Neural cell (in vitro differentiated cells): ENCODE measurements at regions not wholly inside any gene's neighbourhood (a gene's known extent, or its start where the extent isn't known, plus 50 kb on each side); places are given as distances from the start of the nearest gene placed in this dataset.

Experiments used
- CTCF ChIP-seq: fragments of 450-650 bp; IDR thresholded peaks from 2 replicates; pipeline ENCODE4 v1.5.1; 2014; ENCODE audit warnings: antibody characterized with exemption, mild to moderate bottlenecking, moderate library complexity; ENCODE audit not compliant: poor library complexity, severe bottlenecking
- EP300 ChIP-seq: fragments of 450-650 bp; conservative IDR thresholded peaks from 2 replicates; pipeline ENCODE4 v1.6.1; 2014; ENCODE audit warnings: antibody characterized with exemption, mild to moderate bottlenecking, moderate library complexity; ENCODE audit not compliant: poor library complexity, severe bottlenecking
- EZH2 ChIP-seq: fragments of 200-600, 300-800 bp; shearing (Covaris generic), sonication (generic); IDR thresholded peaks from 2 replicates; pipeline ENCODE4 v1.6.1; 2014; ENCODE audit warnings: antibody characterized with exemption, low read length, borderline replicate concordance, mild to moderate bottlenecking; ENCODE audit not compliant: insufficient read depth, poor library complexity, severe bottlenecking
- MXI1 ChIP-seq: fragments of 450-650 bp; conservative IDR thresholded peaks from 2 replicates; pipeline ENCODE4 v1.6.1; 2014; ENCODE audit warnings: antibody characterized with exemption, mild to moderate bottlenecking; ENCODE audit not compliant: poor library complexity, severe bottlenecking
- POLR2AphosphoS5 ChIP-seq: IDR thresholded peaks from 2 replicates; pipeline ENCODE4 v1.6.1; 2012
- SMC3 ChIP-seq: fragments of 450-650 bp; conservative IDR thresholded peaks from 2 replicates; pipeline ENCODE4 v1.6.1; 2014; ENCODE audit warnings: antibody characterized with exemption, mild to moderate bottlenecking, moderate library complexity; ENCODE audit not compliant: poor library complexity
- TAF1 ChIP-seq: IDR thresholded peaks from 2 replicates; pipeline ENCODE4 v1.6.1; 2012; ENCODE audit warnings: low read depth

- TF ChIP-seq CTCF (no peak), TAF1 (no peak), EZH2 (no peak), SMC3 (no peak), MXI1 (no peak), EP300 (no peak), POLR2AphosphoS5 (no peak)
These were observed 323.9 kb upstream of the MSX2 start for GRCh38 chr5:174400461-174400860.
